Activated CD8-positive, alpha-beta memory T cell treated with anti-CD3 and anti-CD28 coated beads for 36 hours (primary cell): ENCODE measurements at regions not wholly inside any gene's neighbourhood (a gene's known extent, or its start where the extent isn't known, plus 50 kb on each side); places are given as distances from the start of the nearest gene placed in this dataset.

Source experiments
- CTCF ChIA-PET: fragments of 350-600 bp; sonication (Branson Sonifier 250); formaldehyde crosslinking; loops from one replicate; lab custom pipeline; 2021; ENCODE audit warnings: antibody characterized with exemption; lab: Charles Lee
- POLR2A ChIA-PET: fragments of 350-600 bp; sonication (Branson Sonifier 250); formaldehyde crosslinking; loops from one replicate; lab custom pipeline; 2021; ENCODE audit warnings: antibody characterized with exemption; lab: Charles Lee

- POLR2A ChIA-PET = no interaction called here
- CTCF ChIA-PET = interaction anchor here (0.7 kb wide), 1 partner anchor 130 kb away, joined by 4 read pairs; no protein-coding TSS in a partner anchor
Observed at GRCh38 chr6:139583420-139583819, 209.0 kb upstream of the CITED2 start.

- ChIA-PET POLR2A (no interaction called here), CTCF (no interaction called here)
Observed at GRCh38 chr6:139582956-139583355, 208.5 kb upstream of the CITED2 start.

GRCh38 chr6:139581485-139581865 is 207.0 kb upstream of the CITED2 start:
- ChIA-PET POLR2A (no interaction called here), CTCF (no interaction called here)

DNA sequence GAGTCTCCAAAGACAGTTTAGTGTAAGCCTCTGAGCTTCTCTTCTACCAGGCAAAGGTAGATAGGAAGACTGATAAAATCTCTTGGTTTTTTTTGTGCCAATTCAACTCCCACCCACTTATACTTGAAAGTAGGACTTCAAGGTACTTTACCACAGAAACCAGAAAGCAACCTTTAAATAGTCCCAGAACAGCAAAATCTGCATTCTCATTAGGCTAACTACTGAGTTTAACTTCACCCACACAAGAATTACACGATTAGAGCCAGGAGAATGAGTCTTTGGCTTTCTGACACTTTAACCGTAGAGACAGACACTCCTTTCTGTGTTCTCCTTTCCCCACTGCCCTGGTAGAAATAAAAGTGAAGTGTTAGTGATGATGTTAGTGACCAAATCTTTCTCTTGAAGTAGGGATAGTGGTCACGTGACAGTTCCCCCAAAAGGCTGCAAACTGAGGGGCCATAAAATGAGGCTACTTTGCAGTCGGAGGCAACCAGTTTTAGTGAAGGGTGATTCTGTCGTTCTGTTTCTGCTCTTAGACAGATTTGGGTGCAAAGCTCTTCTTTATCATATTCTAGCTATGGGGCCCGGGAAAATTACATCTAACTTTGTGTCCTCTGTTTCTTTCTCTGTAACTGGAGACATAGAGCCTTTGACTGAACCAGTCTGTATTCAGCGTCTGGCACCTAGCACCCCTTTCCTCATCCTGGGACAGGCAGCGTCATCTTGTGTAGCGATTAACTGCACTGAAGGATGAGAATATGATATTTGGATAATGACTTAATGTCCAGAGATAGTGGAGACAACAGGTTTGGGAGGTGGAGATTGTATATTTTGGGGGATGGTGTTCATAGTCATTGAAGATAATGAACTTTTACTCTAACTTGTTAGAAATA is 206.4 kb upstream of the CITED2 start:
- CTCF ChIA-PET = no interaction called here
- POLR2A ChIA-PET = no interaction called here

DNA sequence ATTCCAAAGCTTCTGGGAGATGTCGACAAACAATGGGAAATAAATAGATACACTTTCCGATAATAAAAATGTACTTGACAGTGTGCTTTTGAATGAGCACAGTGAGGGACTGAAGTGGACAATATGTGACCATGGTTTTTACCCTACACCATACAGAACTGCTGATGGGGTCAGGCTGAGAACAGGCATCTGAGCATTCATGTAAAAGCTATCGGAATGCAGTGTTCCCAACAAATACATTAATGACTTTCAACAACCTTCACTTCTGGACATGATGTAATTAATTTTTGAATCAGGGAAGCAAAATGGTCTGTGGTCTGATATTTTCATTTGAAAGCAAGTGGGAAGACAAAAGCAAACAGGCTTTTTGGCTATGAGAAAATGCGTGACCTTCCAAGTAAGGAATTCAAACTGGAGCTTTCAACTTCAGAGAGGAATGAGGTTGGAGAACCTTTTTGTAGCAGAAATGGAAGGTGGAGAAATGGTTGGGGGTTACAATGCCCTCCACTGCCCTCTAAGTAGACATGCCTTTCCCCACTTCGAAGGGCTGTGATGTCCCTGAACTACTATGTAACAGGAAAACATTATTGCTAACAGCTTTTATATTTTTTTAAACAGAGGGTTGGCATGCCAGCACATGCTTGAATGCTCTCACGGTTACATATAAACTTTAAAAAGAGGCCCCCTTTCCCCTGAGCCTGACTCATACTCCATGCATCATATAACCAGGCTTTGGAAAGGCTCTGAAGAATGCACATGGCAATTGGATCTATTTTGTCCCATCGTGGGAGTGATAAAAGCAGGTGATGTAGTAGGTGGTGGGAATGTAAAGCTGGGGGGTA is 203.5 kb upstream of the CITED2 start:
- POLR2A ChIA-PET = no interaction called here
- CTCF ChIA-PET = no interaction called here

GRCh38 chr6:139577124-139577762 is 202.8 kb upstream of the CITED2 start:
- POLR2A ChIA-PET = no interaction called here
- CTCF ChIA-PET = no interaction called here

GRCh38 chr6:139572001-139572400 is 197.6 kb upstream of the CITED2 start:
- CTCF ChIA-PET = no interaction called here
- POLR2A ChIA-PET = no interaction called here

DNA sequence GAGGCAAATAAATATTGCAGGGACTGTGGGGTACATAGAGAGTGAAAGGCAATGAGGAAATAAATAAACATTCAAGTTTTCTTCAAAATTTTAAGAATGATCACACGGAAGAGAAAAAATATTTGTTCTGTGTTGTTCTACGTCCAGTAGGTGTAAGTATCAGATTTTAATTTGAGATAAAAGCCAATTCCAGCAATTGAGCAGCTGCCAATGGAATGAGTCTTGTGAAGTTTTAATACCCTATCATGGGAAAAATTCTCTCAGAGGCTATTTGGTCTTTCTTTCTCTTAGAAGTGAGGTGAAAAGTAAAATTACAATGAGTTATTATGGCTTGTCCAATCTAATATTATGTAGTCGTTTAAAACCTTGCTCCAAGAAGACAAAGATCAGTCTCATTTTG is 195.7 kb upstream of the CITED2 start:
- ChIA-PET CTCF (no interaction called here), POLR2A (no interaction called here)

DNA sequence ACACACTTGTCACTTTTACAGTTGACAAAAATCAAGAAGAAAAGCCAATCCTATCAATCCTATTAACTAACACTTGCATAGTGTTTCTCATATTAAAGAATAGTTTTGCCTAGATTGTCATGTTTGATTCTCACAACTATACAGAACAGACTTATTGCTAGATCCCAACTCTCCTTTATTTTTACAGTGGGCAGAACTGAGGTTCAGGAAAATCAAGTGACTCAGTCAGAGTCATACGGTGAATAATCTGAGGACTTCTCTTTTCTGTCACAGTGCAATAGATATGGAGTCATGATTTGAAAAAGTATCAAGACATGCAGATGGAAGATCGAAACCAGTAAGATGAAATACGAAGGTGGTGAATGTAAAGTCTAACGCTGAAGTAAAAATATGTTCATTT is 195.1 kb upstream of the CITED2 start:
- CTCF ChIA-PET = no interaction called here
- POLR2A ChIA-PET = no interaction called here

DNA sequence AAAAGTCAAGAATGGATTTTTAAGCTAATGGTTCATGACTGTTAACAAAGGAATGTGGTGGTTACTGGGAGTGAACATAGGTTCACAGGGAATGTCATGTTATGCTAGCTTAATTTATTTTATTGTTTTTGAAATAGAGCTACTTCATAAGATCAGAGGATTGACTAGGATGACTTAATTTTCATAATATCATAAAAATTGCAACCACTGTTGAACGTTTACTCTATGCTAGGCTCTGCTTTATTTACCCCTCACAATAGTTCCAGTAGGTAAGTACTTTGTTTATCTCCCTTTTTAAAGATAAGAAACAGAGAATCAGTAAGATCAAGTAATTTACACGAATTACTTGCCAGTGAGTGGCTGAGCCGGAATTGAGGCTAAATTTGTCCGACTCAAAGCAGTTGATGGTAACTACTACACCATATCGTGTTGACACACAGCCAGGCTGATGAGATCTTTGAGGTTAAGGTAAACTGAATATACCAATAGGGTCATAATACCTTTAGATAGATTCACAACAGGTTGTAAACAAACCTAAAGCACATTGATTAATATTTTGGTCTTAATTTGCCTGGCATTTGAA is 194.6 kb upstream of the CITED2 start:
- POLR2A ChIA-PET = no interaction called here
- CTCF ChIA-PET = no interaction called here

GRCh38 chr6:139568151-139568955 is 193.9 kb upstream of the CITED2 start:
- ChIA-PET CTCF (no interaction called here), POLR2A (no interaction called here)

DNA sequence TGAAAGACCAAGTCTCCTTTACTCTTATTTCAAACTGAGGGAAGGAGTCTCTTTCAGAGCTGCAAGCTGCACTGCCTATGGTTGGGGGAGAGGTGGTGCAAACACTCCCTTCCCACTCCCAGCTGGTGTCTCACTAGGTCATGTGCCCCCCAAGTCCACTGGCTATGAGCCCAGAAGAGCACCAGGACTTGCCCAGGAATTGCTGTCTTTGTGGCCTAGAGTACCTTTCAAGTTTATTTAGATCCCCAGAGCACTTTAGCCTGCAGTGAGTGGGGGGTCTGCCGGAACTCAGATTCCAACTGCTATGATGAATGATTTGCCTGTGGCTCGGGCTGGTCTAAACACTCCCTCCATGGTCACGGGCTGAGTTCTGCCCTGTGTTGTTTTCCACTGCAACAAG is 192.6 kb upstream of the CITED2 start:
- ChIA-PET CTCF (no interaction called here), POLR2A (no interaction called here)

- ChIA-PET POLR2A (no interaction called here), CTCF (no interaction called here)
Observed at GRCh38 chr6:139565591-139565990, 191.1 kb upstream of the CITED2 start.

GRCh38 chr6:139557547-139557946 is 183.1 kb upstream of the CITED2 start:
- CTCF ChIA-PET = no interaction called here
- POLR2A ChIA-PET = no interaction called here

DNA sequence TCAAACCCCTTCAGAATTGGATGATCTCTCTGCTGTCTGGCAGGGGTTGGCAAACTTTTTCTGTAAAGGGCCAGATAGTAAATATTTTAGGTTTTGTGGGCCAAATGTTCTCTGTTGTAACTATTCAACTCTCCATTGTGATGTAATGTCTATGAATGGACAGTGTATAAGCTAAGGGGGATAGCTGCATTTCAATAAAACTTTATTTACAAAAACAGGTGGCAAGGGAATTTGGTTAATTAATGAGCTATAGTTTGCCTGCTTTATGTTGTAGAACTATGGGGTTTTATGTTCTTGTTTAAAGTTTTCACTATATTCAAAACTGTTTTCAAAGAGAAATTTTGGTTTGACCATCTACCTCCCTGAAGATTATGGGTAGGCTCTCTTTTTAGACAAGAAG is 182.1 kb upstream of the CITED2 start:
- ChIA-PET POLR2A (no interaction called here), CTCF (no interaction called here)

DNA sequence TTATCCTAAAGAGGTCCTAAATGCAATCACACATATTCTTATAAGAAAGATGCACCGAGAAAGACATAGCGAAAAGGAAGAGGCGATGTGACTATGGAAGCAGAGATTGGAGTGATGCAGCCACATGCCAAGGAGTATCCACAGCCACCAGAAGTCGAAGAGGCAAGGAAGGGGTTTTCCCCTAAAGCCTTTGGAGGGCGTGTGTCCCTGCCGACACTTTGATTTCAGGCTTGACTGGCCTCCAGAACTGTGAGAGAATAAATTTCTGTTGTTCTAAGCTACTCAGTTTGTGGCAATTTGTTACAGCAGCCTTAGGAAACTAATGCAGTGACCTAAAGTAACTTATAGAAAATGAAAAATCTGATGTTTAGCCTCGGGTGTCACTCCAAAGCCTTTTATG is 179.5 kb upstream of the CITED2 start:
- ChIA-PET CTCF (no interaction called here), POLR2A (no interaction called here)

DNA sequence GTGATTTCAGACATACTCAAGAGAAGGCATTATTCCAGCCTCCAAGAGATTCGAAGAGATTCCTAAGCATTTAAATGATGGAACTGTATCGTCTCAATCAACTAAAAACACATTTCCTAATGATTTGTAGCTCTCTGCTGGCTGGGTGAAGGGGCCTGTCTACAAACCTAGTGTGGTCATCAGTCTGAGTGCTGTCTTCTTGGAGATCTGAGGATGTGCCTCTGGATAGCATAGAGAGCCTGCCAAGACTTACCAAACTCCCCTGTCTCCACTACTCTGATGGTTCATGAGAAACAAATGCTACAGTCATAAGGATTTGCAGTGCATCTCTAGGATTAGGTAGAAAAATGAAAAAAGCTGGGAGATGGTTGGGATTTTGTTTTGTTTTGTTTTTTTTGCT is 176.9 kb upstream of the CITED2 start:
- CTCF ChIA-PET = no interaction called here
- POLR2A ChIA-PET = no interaction called here

- CTCF ChIA-PET = no interaction called here
- POLR2A ChIA-PET = no interaction called here
Observed at GRCh38 chr6:139550361-139550760, 175.9 kb upstream of the CITED2 start.

- ChIA-PET POLR2A (no interaction called here), CTCF (no interaction called here)
Observed at GRCh38 chr6:139549561-139550070, 175.2 kb upstream of the CITED2 start.
